GM12865 (cell line): ENCODE measurements at regions not wholly inside any gene's neighbourhood (a gene's known extent, or its start where the extent isn't known, plus 50 kb on each side); places are given as distances from the start of the nearest gene placed in this dataset.

Experiments used
- DNase-seq: peaks from one replicate; pipeline ENCODE4 v3.0.0; 2010; ENCODE audit warnings: low read depth
- H3K4me3 ChIP-seq: 2 replicates; pipeline ENCODE4 v1.5.1; 2011; ENCODE audit warnings: mild to moderate bottlenecking, low read depth, low read length, control low read depth
- TF ChIP-seq, protein P1 (sequence below): IDR thresholded peaks from 2 replicates; pipeline ENCODE4 v1.5.1; 2011; ENCODE audit warnings: low read length, control low read depth, low read depth, inconsistent platforms; ENCODE audit not compliant: insufficient read depth; ENCODE audit errors: missing control alignments

DNA sequence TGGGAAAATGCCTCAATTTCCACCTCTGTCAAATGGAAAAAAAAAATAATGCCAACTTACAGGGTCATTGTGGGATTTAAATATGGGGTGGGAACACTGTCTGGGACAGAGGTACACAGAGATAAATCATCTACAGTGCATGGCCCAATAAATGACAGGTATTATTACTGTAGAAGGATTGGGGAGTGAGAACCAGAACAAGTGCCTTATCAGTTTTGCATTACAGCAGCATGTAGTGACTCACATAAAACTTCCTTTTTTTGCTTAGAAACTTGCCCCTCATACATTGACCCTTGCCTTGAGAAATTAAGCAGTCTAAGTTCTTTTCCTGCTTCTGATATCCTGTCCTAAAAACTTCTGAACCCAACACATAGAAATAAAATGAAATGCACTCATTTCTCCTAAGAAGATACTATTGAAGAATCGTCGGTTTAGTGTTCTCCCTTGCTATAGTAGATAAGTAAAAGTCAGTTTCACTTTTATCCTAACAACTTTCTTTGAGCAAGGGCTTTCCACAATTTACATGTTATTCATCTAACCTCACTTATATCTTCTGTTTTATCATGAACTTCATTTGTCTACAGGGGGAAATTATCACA lies 121.0 kb upstream of the HAAO start:
- TF ChIP-seq, protein P1, sequence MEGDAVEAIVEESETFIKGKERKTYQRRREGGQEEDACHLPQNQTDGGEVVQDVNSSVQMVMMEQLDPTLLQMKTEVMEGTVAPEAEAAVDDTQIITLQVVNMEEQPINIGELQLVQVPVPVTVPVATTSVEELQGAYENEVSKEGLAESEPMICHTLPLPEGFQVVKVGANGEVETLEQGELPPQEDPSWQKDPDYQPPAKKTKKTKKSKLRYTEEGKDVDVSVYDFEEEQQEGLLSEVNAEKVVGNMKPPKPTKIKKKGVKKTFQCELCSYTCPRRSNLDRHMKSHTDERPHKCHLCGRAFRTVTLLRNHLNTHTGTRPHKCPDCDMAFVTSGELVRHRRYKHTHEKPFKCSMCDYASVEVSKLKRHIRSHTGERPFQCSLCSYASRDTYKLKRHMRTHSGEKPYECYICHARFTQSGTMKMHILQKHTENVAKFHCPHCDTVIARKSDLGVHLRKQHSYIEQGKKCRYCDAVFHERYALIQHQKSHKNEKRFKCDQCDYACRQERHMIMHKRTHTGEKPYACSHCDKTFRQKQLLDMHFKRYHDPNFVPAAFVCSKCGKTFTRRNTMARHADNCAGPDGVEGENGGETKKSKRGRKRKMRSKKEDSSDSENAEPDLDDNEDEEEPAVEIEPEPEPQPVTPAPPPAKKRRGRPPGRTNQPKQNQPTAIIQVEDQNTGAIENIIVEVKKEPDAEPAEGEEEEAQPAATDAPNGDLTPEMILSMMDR = no peak
- DNase-seq = no peak
- H3K4me3 ChIP-seq = no peak overlapping the region

DNA sequence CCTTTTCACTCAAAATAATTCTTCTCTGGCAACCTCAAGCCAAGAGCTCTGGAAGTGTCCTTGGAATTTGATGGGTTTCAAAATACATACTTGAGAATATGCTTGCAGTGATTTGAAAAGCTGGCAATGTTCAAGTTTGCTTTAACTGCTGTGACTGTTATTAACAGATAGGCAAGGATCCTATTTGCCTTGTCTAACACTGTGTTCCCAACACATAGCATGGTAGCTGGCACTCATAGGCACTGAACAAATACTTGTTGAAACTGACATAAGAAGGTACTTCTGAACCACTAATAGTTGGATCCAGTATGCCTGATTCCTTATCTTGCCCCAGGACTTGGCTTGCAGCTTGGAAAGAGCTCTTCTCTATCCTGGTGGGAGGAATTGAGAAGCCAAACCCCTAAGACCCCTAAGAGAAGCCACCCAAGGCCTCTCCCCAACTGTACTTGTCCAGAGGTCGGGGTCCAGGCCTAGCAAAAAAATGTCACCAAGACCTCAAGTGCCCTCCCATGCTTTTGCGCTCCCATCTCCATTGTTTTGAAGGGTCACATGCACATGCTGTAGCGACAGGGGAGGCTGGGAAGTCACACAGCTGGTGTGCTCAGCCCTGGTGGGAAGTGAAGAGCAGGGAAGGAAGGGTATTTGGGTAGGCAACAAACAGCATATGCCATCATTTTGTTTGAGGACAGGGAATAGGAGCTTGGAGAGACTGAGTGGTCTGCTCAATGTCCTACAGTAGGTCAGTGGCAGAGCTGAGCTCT lies 118.4 kb upstream of the HAAO start:
- no peak overlapping the region for H3K4me3 ChIP-seq

DNA sequence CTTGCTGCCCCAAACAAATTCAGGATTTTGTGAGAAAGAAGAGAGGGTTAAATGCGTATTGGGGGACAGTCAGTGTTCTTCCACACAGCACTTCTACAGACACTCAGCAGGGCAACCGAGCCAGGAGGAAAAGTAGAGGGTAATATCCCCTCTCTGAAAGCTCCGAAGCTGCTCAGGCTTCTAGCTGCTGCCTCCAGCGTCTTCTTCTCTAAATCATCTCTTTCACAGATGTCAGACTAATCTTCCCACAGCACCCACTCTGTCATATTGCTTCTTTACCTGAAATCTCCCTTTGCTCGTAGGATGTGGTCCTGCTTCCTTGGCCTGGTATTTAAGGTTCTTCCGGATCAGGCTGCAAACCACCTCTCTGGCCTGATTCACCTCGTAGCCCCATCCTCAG lies 117.6 kb upstream of the HAAO start:
- TF ChIP-seq, protein P1 = no peak
- no peak for DNase-seq
- no peak overlapping the region for H3K4me3 ChIP-seq

More for the DNA sequence above, 118.4 kb upstream of the HAAO start:
- TF ChIP-seq, protein P1 = no peak
- no peak for DNase-seq

- TF ChIP-seq, protein P1 = no peak
- DNase-seq = no peak
Measured at GRCh38 chr2:42908518-42909200, 116.3 kb upstream of the HAAO start.

DNA sequence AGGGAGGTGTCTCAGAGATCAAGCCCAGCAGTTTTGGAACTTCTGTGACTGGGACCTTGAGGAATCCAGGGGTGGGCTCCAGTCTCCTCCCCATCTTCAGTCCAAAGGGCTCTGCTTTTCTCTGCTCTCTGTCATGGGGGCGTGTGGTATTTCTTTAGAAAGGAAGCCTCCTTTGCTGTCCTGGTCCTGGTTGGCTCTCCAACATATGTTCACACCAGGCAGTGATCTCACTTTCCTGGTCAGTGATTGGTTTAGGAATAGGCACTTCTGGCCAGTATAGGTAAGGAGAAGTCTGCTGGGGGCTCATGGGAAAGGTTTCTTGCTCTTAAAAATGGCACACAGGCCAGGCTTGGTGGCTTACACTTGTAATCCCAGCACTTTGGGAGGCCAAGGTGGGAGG lies 115.5 kb upstream of the HAAO start:
- TF ChIP-seq, protein P1 = no peak
- H3K4me3 ChIP-seq = no peak overlapping the region
- no peak for DNase-seq

More at GRCh38 chr2:42908518-42909200, 116.3 kb upstream of the HAAO start:
- no peak overlapping the region for H3K4me3 ChIP-seq

DNA sequence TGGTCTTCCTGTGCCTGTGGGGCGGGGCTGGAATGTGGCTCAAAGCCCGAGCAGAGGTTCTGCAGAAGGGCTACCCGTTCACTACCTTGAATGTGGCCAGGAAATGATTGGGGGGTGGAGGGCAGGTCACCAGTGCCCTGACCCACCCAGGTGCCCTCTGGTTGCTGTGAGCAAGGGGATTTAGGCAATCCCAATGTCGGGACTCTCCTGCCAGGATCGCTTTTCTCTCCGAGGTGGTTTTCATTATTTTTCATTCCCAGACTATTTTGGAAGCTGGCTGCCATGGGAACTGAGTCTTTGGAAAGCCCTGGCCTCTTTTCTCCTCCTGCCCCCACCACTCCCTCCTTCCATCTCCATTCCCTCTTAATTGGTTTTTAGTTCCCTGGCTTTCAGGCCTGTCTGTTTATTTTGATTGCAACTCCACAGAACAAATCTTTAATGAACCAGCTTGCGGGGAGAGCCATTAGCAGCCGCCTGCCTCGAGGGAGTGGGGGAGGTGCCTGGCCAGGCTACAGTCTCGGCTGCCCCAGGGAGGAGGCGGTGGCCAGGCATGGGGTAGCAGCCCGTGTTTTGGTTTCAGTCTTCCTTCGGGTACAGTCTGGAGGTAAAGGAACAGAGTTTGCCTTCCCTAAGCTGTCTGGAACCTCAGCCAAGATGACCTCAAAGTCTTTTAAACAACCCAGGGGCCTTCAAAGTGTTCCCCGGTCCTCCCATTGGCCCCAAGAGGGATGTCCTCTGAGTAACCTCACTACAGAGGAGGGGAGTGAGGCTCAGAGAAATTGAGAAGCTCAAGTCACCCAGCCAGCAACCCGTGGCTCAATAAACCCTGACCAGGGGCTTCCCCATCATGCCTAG lies 114.4 kb upstream of the HAAO start:
- TF ChIP-seq, protein P1 = no peak
- DNase-seq = peak; percentile 12
- H3K4me3 ChIP-seq = no peak overlapping the region
